ENCODE measurements at regions not wholly inside any gene's neighbourhood (a gene's known extent, or its start where the extent isn't known, plus 50 kb on each side); places are given as distances from the start of the nearest gene placed in this dataset.
A peak's percentile ranks its signal among the peaks of the same experiment; 100 is the strongest.
"Not testable (repeated sequence)": the region's sequence is repeated elsewhere in the genome, so short reads cannot be mapped to it uniquely, and the experiment has no call there.

GRCh38 chr14:44736326-44736725, 225.4 kb downstream of the KLHL28 start:
- H3K4me3 ChIP-seq (ENCODE audit: low read depth, low read length), result no peak overlapping the region
- TF ChIP-seq CTCF (IDR thresholded peaks at IDR 0.05; ENCODE audit: insufficient read depth, low read depth, low read length), result no peak
- DNase-seq (ENCODE audit: low read depth), result no peak

GRCh38 chr14:44732144-44732543, 225.1 kb upstream of the FSCB start:
- no peak for TF ChIP-seq CTCF (IDR thresholded peaks at IDR 0.05; ENCODE audit: insufficient read depth, low read depth, low read length)
- no peak for DNase-seq (ENCODE audit: low read depth)
- no peak overlapping the region for H3K4me3 ChIP-seq (ENCODE audit: low read depth, low read length)

GRCh38 chr14:44730860-44731259, 223.8 kb upstream of the FSCB start:
- TF ChIP-seq CTCF (IDR thresholded peaks at IDR 0.05; ENCODE audit: insufficient read depth, low read depth, low read length), result no peak
- no peak for DNase-seq (ENCODE audit: low read depth)
- H3K4me3 ChIP-seq (ENCODE audit: low read depth, low read length), result no peak overlapping the region

- DNase-seq (ENCODE audit: low read depth), result not testable (repeated sequence)
Observed at GRCh38 chr14:44721395-44721794, 214.3 kb upstream of the FSCB start.

GRCh38 chr14:44720707-44721106, 213.6 kb upstream of the FSCB start:
- H3K4me3 ChIP-seq (ENCODE audit: low read depth, low read length), result no peak overlapping the region
- DNase-seq (ENCODE audit: low read depth), result no peak
- TF ChIP-seq CTCF (IDR thresholded peaks at IDR 0.05; ENCODE audit: insufficient read depth, low read depth, low read length), result no peak

More at GRCh38 chr14:44721395-44721794, 214.3 kb upstream of the FSCB start:
- not testable (repeated sequence) for H3K4me3 ChIP-seq (ENCODE audit: low read depth, low read length)

GRCh38 chr14:44712024-44712815, 205.1 kb upstream of the FSCB start:
- no peak for DNase-seq (ENCODE audit: low read depth)
- H3K4me3 ChIP-seq (ENCODE audit: low read depth, low read length), result no peak overlapping the region
- no peak for TF ChIP-seq CTCF (IDR thresholded peaks at IDR 0.05; ENCODE audit: insufficient read depth, low read depth, low read length)

- peak; percentile 0 for DNase-seq (ENCODE audit: low read depth)
- TF ChIP-seq CTCF (IDR thresholded peaks at IDR 0.05; ENCODE audit: insufficient read depth, low read depth, low read length), result no peak
- no peak overlapping the region for H3K4me3 ChIP-seq (ENCODE audit: low read depth, low read length)
Observed at GRCh38 chr14:44701563-44702263, 194.6 kb upstream of the FSCB start.
